ENCODE measurements at regions not wholly inside any gene's neighbourhood (a gene's known extent, or its start where the extent isn't known, plus 50 kb on each side); places are given as distances from the start of the nearest gene placed in this dataset.

DNA sequence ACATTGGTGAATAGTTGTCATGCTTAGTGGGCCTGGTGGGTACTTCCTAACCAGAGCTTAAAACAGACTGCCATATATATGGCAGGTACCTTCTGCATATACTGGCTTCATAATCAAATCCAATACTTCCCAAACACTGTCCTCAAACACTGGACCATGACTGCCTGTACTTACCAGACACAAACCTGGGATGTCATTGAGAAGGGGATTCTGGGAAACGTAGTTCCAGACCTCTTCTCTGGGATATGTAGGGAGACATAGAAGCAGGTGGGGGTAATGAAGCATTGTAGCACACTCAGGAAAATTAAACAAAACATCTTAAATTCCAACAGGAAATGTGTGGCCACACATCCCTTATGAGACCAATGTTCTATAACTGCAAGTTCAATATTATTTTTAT, 76.5 kb upstream of the ADAMTS5 start:
- Histone ChIP-seq H3K18ac (ENCODE audit: low read depth in 1 of 2, low read length in 2 of 2) (no peak overlapping the region), H3K79me1 (replicated peaks; ENCODE audit: low read length, poor library complexity, severe bottlenecking) (no peaks in the 10 kb centered on the region), H3K36me3 (ENCODE audit: control insufficient read depth in 1 of 2, insufficient read depth in 2 of 2, low read depth in 1 of 2, low read length in 2 of 2) (no peaks in the 10 kb centered on the region), H3K4me3 (ENCODE audit: insufficient read depth in 1 of 2, low read depth in 1 of 2, low read length in 2 of 2) (no peak overlapping the region), H3K4me2 (ENCODE audit: low read length, poor library complexity, severe bottlenecking) (no peak overlapping the region), H3K23ac (ENCODE audit: low read length in 2 of 2) (no peak overlapping the region), H2BK5ac (ENCODE audit: low read depth, low read length, poor library complexity, severe bottlenecking) (no peak overlapping the region), H3K4me1 (ENCODE audit: control insufficient read depth, insufficient read depth, low read depth, low read length) (no peaks in the 10 kb centered on the region), H4K8ac (ENCODE audit: low read length) (no peak overlapping the region), H3K4ac (ENCODE audit: low read depth in 1 of 2, low read length in 2 of 2) (no peak overlapping the region), H3K9ac (ENCODE audit: low read length) (no peak overlapping the region), H2BK15ac (ENCODE audit: low read depth, poor library complexity, severe bottlenecking) (no peak overlapping the region), H2AK5ac (ENCODE audit: low read length, severe bottlenecking) (no peak overlapping the region), H3K9me3 (ENCODE audit: control insufficient read depth, low read length) (no peaks in the 10 kb centered on the region), H2BK120ac (ENCODE audit: low read depth, low read length) (no peak overlapping the region), H3K27me3 (ENCODE audit: control insufficient read depth in 1 of 2, insufficient read depth in 1 of 2, low read length in 2 of 2) (no peaks in the 10 kb centered on the region), H2AFZ (ENCODE audit: low read depth, low read length) (no peak overlapping the region), H4K91ac (ENCODE audit: low read length) (no peak overlapping the region), H2BK12ac (ENCODE audit: low read length in 2 of 2) (no peak overlapping the region), H3K14ac (ENCODE audit: low read length in 2 of 2) (no peak overlapping the region), H3K27ac (ENCODE audit: low read length, poor library complexity, severe bottlenecking) (no peak overlapping the region)
- no peak for DNase-seq
- WGBS, result 100% methylated on average over 1 of the region's 1 CpG

DNA sequence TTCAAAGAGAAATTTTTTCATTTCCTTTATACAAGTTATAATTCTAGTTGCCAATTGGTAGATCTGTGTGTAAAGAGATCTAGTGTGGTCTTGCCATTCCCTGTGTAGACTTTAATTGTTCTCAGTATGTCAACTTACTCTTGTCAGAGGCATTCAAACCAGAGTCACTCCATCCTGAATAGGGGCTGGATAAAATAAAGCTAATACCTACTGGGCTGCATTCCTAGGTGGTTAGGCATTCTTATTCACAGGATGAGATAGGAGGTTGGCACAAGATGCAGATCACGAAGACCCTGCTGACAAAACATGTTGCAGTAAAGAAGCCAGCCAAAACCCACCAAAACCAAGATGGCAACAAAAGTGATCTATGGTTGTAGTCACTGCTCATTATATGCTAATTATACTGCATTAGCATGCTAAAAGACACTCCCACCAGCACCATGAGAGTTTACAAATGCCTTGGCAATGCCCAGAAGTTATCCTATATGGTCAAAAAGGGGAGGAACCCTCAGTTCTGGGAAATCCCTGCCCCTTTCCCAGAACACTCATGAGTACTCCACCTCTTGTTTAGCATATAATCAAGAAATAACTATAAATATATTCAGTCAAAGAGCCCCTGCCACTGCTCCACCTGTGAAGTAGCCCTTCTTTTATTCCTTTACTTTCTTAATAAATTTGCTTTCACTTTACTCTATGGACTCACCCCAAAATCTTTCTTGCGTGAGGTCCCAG, 74.0 kb upstream of the ADAMTS5 start:
- Histone ChIP-seq H2AK5ac (ENCODE audit: low read length, severe bottlenecking) (no peak overlapping the region), H4K8ac (ENCODE audit: low read length) (no peak overlapping the region)
- 90% methylated on average over 2 of the region's 2 CpGs for WGBS

DNA sequence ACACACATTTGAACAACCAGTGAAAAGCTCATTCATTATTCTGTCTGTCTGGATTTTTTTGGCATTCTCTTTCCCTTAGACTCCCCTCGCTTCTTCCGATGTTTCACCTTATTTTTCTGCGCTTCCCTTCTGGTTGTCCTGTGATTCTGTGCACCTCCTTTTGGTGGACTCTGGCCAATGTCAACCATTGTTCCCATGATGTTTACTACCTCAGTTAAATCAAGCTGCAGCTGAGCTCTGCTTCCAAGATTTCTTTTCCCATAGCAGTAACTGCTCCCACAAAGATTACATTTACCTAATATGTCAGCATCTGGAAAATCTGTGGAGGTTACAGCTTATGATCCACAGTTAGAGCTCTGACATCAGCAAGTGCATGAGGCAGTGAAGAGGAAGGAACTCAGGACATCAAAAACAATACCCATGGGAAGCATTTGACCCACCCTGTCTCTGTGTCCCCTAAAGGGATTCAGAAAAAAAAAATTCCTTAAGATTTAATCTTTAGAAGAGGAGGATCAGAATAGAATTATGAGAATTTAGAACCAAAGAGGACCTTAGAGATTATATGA, 69.9 kb upstream of the ADAMTS5 start:
- Histone ChIP-seq H2BK15ac (ENCODE audit: low read depth, poor library complexity, severe bottlenecking) (no peak overlapping the region), H3K79me1 (replicated peaks; ENCODE audit: low read length, poor library complexity, severe bottlenecking) (no peaks in the 10 kb centered on the region), H3K14ac (ENCODE audit: low read length in 2 of 2) (no peak overlapping the region), H3K9me3 (ENCODE audit: control insufficient read depth, low read length) (no peaks in the 10 kb centered on the region), H3K9ac (ENCODE audit: low read length) (no peak overlapping the region), H3K27ac (ENCODE audit: low read length, poor library complexity, severe bottlenecking) (no peak overlapping the region), H2AFZ (ENCODE audit: low read depth, low read length) (no peak overlapping the region), H3K4me2 (ENCODE audit: low read length, poor library complexity, severe bottlenecking) (no peak overlapping the region), H3K18ac (ENCODE audit: low read depth in 1 of 2, low read length in 2 of 2) (no peak overlapping the region), H3K27me3 (ENCODE audit: control insufficient read depth in 1 of 2, insufficient read depth in 1 of 2, low read length in 2 of 2) (no peaks in the 10 kb centered on the region), H2BK12ac (ENCODE audit: low read length in 2 of 2) (no peak overlapping the region), H3K4ac (ENCODE audit: low read depth in 1 of 2, low read length in 2 of 2) (no peak overlapping the region), H3K36me3 (ENCODE audit: control insufficient read depth in 1 of 2, insufficient read depth in 2 of 2, low read depth in 1 of 2, low read length in 2 of 2) (no peaks in the 10 kb centered on the region), H3K23ac (ENCODE audit: low read length in 2 of 2) (no peak overlapping the region), H4K91ac (ENCODE audit: low read length) (no peak overlapping the region), H3K4me1 (ENCODE audit: control insufficient read depth, insufficient read depth, low read depth, low read length) (no peaks in the 10 kb centered on the region), H2BK5ac (ENCODE audit: low read depth, low read length, poor library complexity, severe bottlenecking) (no peak overlapping the region), H2AK5ac (ENCODE audit: low read length, severe bottlenecking) (no peak overlapping the region), H3K4me3 (ENCODE audit: insufficient read depth in 1 of 2, low read depth in 1 of 2, low read length in 2 of 2) (no peak overlapping the region), H4K8ac (ENCODE audit: low read length) (no peak overlapping the region), H2BK120ac (ENCODE audit: low read depth, low read length) (no peak overlapping the region)
- no peak for DNase-seq
- WGBS, result 98% methylated on average over 3 of the region's 3 CpGs

More for the DNA sequence above, 74.0 kb upstream of the ADAMTS5 start:
- Histone ChIP-seq H3K36me3 (ENCODE audit: control insufficient read depth in 1 of 2, insufficient read depth in 2 of 2, low read depth in 1 of 2, low read length in 2 of 2) (no peaks in the 10 kb centered on the region), H3K4ac (ENCODE audit: low read depth in 1 of 2, low read length in 2 of 2) (no peak overlapping the region), H3K4me2 (ENCODE audit: low read length, poor library complexity, severe bottlenecking) (no peak overlapping the region), H3K14ac (ENCODE audit: low read length in 2 of 2) (no peak overlapping the region), H2AFZ (ENCODE audit: low read depth, low read length) (no peak overlapping the region), H4K91ac (ENCODE audit: low read length) (no peak overlapping the region), H3K4me1 (ENCODE audit: control insufficient read depth, insufficient read depth, low read depth, low read length) (no peaks in the 10 kb centered on the region), H3K9ac (ENCODE audit: low read length) (no peak overlapping the region), H3K18ac (ENCODE audit: low read depth in 1 of 2, low read length in 2 of 2) (no peak overlapping the region), H2BK120ac (ENCODE audit: low read depth, low read length) (no peak overlapping the region), H2BK5ac (ENCODE audit: low read depth, low read length, poor library complexity, severe bottlenecking) (no peak overlapping the region), H2BK15ac (ENCODE audit: low read depth, poor library complexity, severe bottlenecking) (no peak overlapping the region), H3K9me3 (ENCODE audit: control insufficient read depth, low read length) (no peaks in the 10 kb centered on the region), H3K27ac (ENCODE audit: low read length, poor library complexity, severe bottlenecking) (no peak overlapping the region), H3K4me3 (ENCODE audit: insufficient read depth in 1 of 2, low read depth in 1 of 2, low read length in 2 of 2) (no peak overlapping the region), H3K27me3 (ENCODE audit: control insufficient read depth in 1 of 2, insufficient read depth in 1 of 2, low read length in 2 of 2) (no peaks in the 10 kb centered on the region), H3K23ac (ENCODE audit: low read length in 2 of 2) (no peak overlapping the region), H2BK12ac (ENCODE audit: low read length in 2 of 2) (no peak overlapping the region), H3K79me1 (replicated peaks; ENCODE audit: low read length, poor library complexity, severe bottlenecking) (no peaks in the 10 kb centered on the region)
- DNase-seq, result no peak

DNA sequence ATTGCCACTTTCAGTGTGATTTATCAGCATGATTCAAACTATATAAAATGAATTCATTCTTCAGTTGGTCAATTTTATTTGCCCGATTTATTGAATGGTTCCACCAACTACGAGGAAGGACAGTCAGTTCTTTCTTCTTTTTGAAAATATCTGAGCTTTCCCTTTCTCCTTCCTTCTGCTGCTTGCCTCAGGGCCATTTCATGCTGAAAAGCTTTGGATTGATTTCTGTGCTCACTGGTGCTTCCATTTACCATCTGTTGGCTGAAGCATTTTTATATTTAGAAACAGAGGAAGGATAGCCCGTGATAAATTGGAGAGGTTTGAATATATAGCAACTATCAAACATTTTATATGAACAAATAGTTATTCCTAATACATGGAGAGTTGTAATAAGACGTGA, 68.9 kb upstream of the ADAMTS5 start:
- Histone ChIP-seq H4K8ac (ENCODE audit: low read length) (no peak overlapping the region), H3K27ac (ENCODE audit: low read length, poor library complexity, severe bottlenecking) (no peak overlapping the region), H3K79me1 (replicated peaks; ENCODE audit: low read length, poor library complexity, severe bottlenecking) (no peaks in the 10 kb centered on the region), H3K36me3 (ENCODE audit: control insufficient read depth in 1 of 2, insufficient read depth in 2 of 2, low read depth in 1 of 2, low read length in 2 of 2) (no peaks in the 10 kb centered on the region), H3K9ac (ENCODE audit: low read length) (no peak overlapping the region), H4K91ac (ENCODE audit: low read length) (no peak overlapping the region), H3K4me2 (ENCODE audit: low read length, poor library complexity, severe bottlenecking) (no peak overlapping the region), H3K18ac (ENCODE audit: low read depth in 1 of 2, low read length in 2 of 2) (no peak overlapping the region), H3K4me1 (ENCODE audit: control insufficient read depth, insufficient read depth, low read depth, low read length) (no peaks in the 10 kb centered on the region), H2BK120ac (ENCODE audit: low read depth, low read length) (no peak overlapping the region), H3K9me3 (ENCODE audit: control insufficient read depth, low read length) (no peaks in the 10 kb centered on the region), H3K14ac (ENCODE audit: low read length in 2 of 2) (no peak overlapping the region), H3K4ac (ENCODE audit: low read depth in 1 of 2, low read length in 2 of 2) (no peak overlapping the region), H2AFZ (ENCODE audit: low read depth, low read length) (no peak overlapping the region), H2BK12ac (ENCODE audit: low read length in 2 of 2) (no peak overlapping the region), H3K27me3 (ENCODE audit: control insufficient read depth in 1 of 2, insufficient read depth in 1 of 2, low read length in 2 of 2) (no peaks in the 10 kb centered on the region), H2BK15ac (ENCODE audit: low read depth, poor library complexity, severe bottlenecking) (no peak overlapping the region), H3K23ac (ENCODE audit: low read length in 2 of 2) (no peak overlapping the region), H2BK5ac (ENCODE audit: low read depth, low read length, poor library complexity, severe bottlenecking) (no peak overlapping the region), H2AK5ac (ENCODE audit: low read length, severe bottlenecking) (no peak overlapping the region), H3K4me3 (ENCODE audit: insufficient read depth in 1 of 2, low read depth in 1 of 2, low read length in 2 of 2) (no peak overlapping the region)
- 87% methylated on average over 2 of the region's 4 CpGs for WGBS
- DNase-seq, result no peak
